ENCODE measurements at regions not wholly inside any gene's neighbourhood (a gene's known extent, or its start where the extent isn't known, plus 50 kb on each side); places are given as distances from the start of the nearest gene placed in this dataset.
"Not testable (repeated sequence)": the region's sequence is repeated elsewhere in the genome, so short reads cannot be mapped to it uniquely, and the experiment has no call there.

- DNase-seq: no peak
Observed at GRCh38 chr13:34175551-34175950, 357.6 kb downstream of the RFC3 start.

- DNase-seq: no peak
Observed at GRCh38 chr13:34176633-34177032, 358.7 kb downstream of the RFC3 start.

GRCh38 chr13:34179481-34179880 is 361.5 kb downstream of the RFC3 start:
- DNase-seq: no peak

GRCh38 chr13:34179927-34180326 is 362.0 kb downstream of the RFC3 start:
- no peak for DNase-seq

GRCh38 chr13:34181256-34181655 is 363.3 kb downstream of the RFC3 start:
- DNase-seq: not testable (repeated sequence)

GRCh38 chr13:34189946-34190345 is 372.0 kb downstream of the RFC3 start:
- DNase-seq: no peak

GRCh38 chr13:34201050-34201913 is 383.3 kb downstream of the RFC3 start:
- no peak for DNase-seq

GRCh38 chr13:34207334-34207733 is 389.4 kb downstream of the RFC3 start:
- DNase-seq: no peak

GRCh38 chr13:34207872-34208271 is 389.9 kb downstream of the RFC3 start:
- DNase-seq: no peak

- DNase-seq: no peak
Observed at GRCh38 chr13:34208336-34208735, 390.4 kb downstream of the RFC3 start.

GRCh38 chr13:34210341-34210740 is 392.4 kb downstream of the RFC3 start:
- DNase-seq: no peak

GRCh38 chr13:34214686-34215085 is 396.7 kb downstream of the RFC3 start:
- no peak for DNase-seq

- no peak for DNase-seq
Observed at GRCh38 chr13:34216256-34216655, 398.3 kb downstream of the RFC3 start.

- no peak for DNase-seq
Observed at GRCh38 chr13:34217343-34218025, 399.5 kb downstream of the RFC3 start.

GRCh38 chr13:34223984-34224383 is 406.0 kb downstream of the RFC3 start:
- no peak for DNase-seq

- DNase-seq: no peak
Observed at GRCh38 chr13:34224877-34225276, 406.9 kb downstream of the RFC3 start.

GRCh38 chr13:34230271-34230670 is 412.3 kb downstream of the RFC3 start:
- no peak for DNase-seq

GRCh38 chr13:34241332-34241731 is 423.4 kb downstream of the RFC3 start:
- no peak for DNase-seq

- no peak for DNase-seq
Observed at GRCh38 chr13:34243403-34243802, 425.5 kb downstream of the RFC3 start.

GRCh38 chr13:34246511-34246910 is 428.6 kb downstream of the RFC3 start:
- no peak for DNase-seq

GRCh38 chr13:34247596-34247995 is 429.6 kb downstream of the RFC3 start:
- DNase-seq: no peak

GRCh38 chr13:34249546-34250039 is 431.6 kb downstream of the RFC3 start:
- no peak for DNase-seq

- DNase-seq: no peak
Observed at GRCh38 chr13:34250151-34250670, 432.3 kb downstream of the RFC3 start.

GRCh38 chr13:34254366-34254765 is 436.4 kb downstream of the RFC3 start:
- DNase-seq: no peak

Data from activated naive CD4-positive, alpha-beta T cell treated with Interleukin-2 at 50 U/mL for 16 hours (primary cell).